ENCODE measurements at regions not wholly inside any gene's neighbourhood (a gene's known extent, or its start where the extent isn't known, plus 50 kb on each side); places are given as distances from the start of the nearest gene placed in this dataset.

DNA sequence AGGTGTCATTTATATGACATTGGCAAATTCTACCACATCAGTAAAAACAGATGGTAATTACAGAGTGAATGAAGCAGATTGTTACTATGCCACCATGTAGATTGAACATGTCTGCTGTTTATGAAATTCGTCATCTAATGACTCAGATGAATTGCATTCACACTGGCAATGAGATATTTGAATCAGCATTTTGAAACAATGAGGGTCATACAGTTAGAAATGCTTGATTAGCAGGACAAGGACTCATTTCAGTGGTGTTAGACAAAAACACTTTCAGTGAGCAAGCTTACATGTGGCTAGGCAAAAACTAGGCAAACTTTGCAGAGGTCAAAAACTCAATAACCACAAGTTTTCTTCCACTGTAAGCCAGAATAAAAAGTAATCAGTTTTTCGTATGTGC is 1165.0 kb downstream of the SLITRK1 start:
- intact Hi-C loops (cut with micrococcal nuclease) (no loop called here), dilution Hi-C loops (cut with MboI; ENCODE audit: extremely low pct_ligation_motif_present, low sequenced_read_pairs) (no loop called here)
- Histone ChIP-seq H3K79me2 (ENCODE audit: control insufficient read depth, insufficient read depth, low read length) (no peaks in the 10 kb centered on the region), H3K36me3 (ENCODE audit: control insufficient read depth in 2 of 2, extremely low read depth in 1 of 2, insufficient read depth in 2 of 2, low read length in 2 of 2) (no peaks in the 10 kb centered on the region), H3K4me3 (replicated peaks in 1 of 3; ENCODE audit: insufficient read depth in 1 of 3, low read depth in 1 of 3, low read length in 3 of 3) (no peak overlapping the region), H3K9me3 (replicated peaks; ENCODE audit: control insufficient read depth, insufficient read depth, low read length) (no peaks in the 10 kb centered on the region), H3K9me1 (replicated peaks; ENCODE audit: control insufficient read depth, extremely low read depth, insufficient read depth, low read length) (no peaks in the 10 kb centered on the region), H2AFZ (ENCODE audit: low read depth, low read length) (no peak overlapping the region), H3K4me1 (ENCODE audit: control insufficient read depth, extremely low read depth, insufficient read depth, low read length) (no peaks in the 10 kb centered on the region), H3K27ac (ENCODE audit: insufficient read depth, low read depth, low read length) (no peak overlapping the region), H3K9ac (replicated peaks; ENCODE audit: extremely low read depth, insufficient read depth, low read length) (no peak overlapping the region), H3K27me3 (ENCODE audit: control insufficient read depth in 2 of 2, insufficient read depth in 2 of 2, low read length in 2 of 2) (no peaks in the 10 kb centered on the region), H3K4me2 (ENCODE audit: insufficient read depth, low read length) (no peak overlapping the region), H4K20me1 (replicated peaks; ENCODE audit: control insufficient read depth, extremely low read depth, insufficient read depth, low read length) (no peaks in the 10 kb centered on the region)
- DNase-seq (ENCODE audit: low read depth, low spot score), result peak; percentile 51
- peak; percentile 4 for FAIRE-seq
- TF ChIP-seq GATA2 (IDR thresholded peaks at IDR 0.05; ENCODE audit: insufficient read depth, insufficient read length, low read depth, low read length), result no peak
- TF ChIP-seq POLR2AphosphoS5 (IDR thresholded peaks at IDR 0.05; ENCODE audit: insufficient read depth, low read depth, low read length), result no peak
- no peak for TF ChIP-seq FOS (IDR thresholded peaks at IDR 0.05; ENCODE audit: borderline replicate concordance, insufficient read depth, low read length)
- no peak for TF ChIP-seq JUN (IDR thresholded peaks at IDR 0.05; ENCODE audit: borderline replicate concordance, insufficient read depth, insufficient read length, low read depth)
- TF ChIP-seq, protein P1, sequence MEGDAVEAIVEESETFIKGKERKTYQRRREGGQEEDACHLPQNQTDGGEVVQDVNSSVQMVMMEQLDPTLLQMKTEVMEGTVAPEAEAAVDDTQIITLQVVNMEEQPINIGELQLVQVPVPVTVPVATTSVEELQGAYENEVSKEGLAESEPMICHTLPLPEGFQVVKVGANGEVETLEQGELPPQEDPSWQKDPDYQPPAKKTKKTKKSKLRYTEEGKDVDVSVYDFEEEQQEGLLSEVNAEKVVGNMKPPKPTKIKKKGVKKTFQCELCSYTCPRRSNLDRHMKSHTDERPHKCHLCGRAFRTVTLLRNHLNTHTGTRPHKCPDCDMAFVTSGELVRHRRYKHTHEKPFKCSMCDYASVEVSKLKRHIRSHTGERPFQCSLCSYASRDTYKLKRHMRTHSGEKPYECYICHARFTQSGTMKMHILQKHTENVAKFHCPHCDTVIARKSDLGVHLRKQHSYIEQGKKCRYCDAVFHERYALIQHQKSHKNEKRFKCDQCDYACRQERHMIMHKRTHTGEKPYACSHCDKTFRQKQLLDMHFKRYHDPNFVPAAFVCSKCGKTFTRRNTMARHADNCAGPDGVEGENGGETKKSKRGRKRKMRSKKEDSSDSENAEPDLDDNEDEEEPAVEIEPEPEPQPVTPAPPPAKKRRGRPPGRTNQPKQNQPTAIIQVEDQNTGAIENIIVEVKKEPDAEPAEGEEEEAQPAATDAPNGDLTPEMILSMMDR (IDR thresholded peaks at IDR 0.05; ENCODE audit: extremely low read depth in 1 of 2, insufficient read depth in 1 of 2, low read depth in 1 of 2, low read length in 2 of 2), result no peak
- TF ChIP-seq POLR2A (IDR thresholded peaks at IDR 0.05; ENCODE audit: low read depth, low read length), result no peak
- no peak for TF ChIP-seq EZH2 (IDR thresholded peaks at IDR 0.05; ENCODE audit: borderline replicate concordance, low read depth, low read length, severe bottlenecking)
- TF ChIP-seq, protein P2, sequence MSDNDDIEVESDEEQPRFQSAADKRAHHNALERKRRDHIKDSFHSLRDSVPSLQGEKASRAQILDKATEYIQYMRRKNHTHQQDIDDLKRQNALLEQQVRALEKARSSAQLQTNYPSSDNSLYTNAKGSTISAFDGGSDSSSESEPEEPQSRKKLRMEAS (IDR thresholded peaks at IDR 0.05; ENCODE audit: insufficient read depth, insufficient read length), result no peak
- TF ChIP-seq MYC (IDR thresholded peaks at IDR 0.05; ENCODE audit: low read depth, low read length), result no peak
- POLR2A ChIA-PET, result no interaction called here
- BruUV-seq (replicated peaks), result no TSS peak
- CTCF ChIA-PET, result no interaction called here

Measured in endothelial cell of umbilical vein (primary cell).